ENCODE measurements at regions not wholly inside any gene's neighbourhood (a gene's known extent, or its start where the extent isn't known, plus 50 kb on each side); places are given as distances from the start of the nearest gene placed in this dataset.

GRCh38 chr2:238638100-238638981 lies 209.5 kb upstream of the TWIST2 start:
- DNase-seq: no peak

GRCh38 chr2:238638982-238639628 lies 208.8 kb upstream of the TWIST2 start:
- no peak for DNase-seq

DNA sequence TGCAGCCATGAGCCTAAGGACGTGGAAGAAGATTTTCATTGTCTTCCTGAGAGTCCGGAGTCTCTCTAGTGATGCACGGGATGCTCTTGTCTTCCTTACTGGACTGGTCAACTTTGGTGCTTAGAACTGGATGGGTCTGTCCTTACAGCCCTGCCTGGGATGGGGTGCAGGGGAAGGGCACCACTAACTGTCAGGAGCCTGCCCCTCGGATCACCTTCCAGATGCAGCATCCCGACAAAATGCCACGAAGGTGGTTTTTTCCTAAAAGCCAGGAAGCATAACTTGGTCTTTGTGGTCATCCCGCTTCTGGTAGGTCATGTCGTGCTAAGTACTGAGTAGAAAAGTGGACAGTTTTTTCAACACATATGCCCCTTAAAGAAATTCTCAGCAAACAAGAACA lies 207.4 kb upstream of the TWIST2 start:
- DNase-seq: no peak

GRCh38 chr2:238642973-238643372 lies 204.9 kb upstream of the TWIST2 start:
- DNase-seq: no peak

- no peak for DNase-seq
Measured at GRCh38 chr2:238643400-238643907, 204.4 kb upstream of the TWIST2 start.

DNA sequence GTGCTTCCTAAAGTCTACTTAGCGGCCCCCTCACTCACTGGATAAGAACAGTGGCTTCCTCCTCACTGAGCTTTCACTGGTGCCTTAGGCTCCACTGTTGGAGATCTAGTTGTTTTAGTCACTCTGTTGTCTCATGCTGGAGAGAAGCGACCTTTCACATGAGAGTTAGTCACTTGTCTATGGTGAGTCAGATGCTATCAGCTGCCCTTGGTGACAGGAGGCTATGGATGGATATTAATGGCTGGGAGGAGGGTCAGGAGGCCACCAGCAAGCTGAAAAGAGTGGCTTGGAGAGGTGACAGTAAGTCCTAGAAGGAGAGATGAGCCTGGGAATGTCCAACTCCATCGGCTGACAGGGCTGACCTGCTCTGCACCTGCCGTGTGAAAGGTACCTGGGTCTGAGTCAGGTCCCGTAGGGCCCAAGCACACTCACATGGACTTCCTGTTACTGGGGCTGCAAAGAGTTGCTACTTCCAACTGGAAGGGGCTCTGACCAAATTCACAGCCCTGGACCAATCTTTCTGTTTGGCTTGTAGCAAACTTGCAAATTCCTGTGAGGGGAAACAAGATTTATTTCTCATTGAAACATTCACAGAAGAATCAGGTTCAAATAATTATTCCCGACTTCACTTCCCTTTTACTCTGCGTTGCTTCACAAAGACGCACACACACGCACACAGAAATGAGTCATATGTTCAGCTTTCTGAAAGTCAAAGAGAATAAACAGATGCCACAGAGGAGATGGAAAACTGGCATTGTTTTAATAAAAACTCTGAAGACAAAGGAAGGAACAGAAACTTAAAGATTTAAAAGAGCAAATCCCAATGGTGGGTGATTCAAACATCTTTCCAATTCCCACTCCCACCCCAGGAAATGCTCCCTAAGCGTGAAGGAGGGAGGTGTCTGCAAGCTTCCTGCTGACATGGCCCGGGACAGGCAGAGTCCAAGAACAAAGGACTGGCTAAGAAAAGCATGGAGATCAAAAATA lies 203.5 kb upstream of the TWIST2 start:
- peak; percentile 50 for DNase-seq

DNA sequence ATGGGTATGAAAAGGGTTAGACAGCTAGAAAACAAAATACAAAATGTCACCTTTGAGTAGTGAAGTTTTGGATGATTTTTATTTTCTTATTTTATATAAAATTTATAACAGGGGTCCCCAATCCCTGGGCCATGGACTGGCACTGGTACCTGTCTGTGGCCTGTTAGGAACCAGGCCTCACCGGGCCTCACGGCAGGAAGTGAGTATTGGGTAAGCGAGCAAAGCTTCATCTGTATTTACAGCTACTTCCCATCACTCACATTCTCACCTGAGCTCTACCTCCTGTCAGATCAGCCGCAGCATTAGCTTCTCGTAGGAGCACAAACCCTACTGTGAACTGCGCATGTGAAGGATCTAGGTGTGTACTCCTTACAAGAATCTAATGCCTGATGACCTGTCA lies 202.8 kb upstream of the TWIST2 start:
- DNase-seq: no peak

GRCh38 chr2:238645716-238646115 lies 202.2 kb upstream of the TWIST2 start:
- DNase-seq: no peak

DNA sequence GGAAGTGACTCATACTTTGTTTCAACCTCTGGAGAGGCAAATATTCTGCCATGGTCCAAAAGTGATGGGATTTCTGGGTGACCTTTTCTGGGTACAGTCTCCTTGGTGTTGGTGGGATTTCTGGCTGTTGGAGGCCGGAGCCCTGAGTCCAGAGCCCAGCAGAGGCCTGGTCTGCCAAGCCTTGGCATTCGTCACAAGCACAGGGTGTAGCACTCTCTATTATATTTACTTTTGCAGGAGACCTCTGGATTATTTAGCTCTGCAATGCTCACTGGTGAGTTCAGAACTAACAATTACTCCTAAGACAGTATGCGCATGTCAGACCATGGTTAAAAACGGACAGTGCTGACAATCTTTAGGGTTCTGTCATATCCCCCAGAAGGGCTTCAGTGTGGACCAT lies 201.6 kb upstream of the TWIST2 start:
- no peak for DNase-seq

DNA sequence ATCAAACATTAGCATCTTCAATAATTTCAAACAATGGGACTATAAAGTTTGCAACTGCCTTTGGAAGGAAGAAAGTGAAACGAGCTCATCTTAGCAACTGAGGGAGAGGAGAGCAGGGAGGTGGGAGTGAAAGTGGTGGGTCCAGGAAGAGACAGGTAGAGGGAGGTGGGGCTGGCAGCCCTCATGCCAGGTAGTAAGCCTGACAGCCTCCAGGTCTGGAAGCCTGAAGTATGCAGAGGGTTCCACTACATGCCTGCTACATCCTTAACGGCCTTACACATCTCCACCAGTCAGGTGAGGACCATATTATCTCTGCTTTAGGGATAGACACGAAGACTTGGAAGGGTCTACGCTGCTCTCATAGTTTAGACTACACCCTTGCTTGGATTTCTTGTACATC lies 201.1 kb upstream of the TWIST2 start:
- DNase-seq: no peak

DNA sequence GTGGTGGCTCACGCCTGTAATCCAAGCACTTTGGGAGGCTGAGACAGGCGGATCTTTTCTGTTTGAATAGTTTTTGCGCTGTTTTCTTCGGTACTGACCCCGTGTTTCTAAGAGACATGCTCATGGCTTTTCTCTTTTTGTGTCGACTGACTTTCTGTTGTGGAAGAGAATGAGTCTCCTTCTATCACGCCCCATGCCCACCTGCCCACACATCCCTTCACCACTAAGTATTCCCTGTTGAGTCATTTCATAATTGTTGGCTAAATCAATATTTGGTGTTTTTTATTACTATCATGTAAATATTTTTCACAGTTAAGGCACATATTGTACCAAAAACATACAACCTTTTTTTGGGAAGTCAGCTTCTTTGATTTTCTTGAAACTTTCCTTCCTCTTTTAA lies 198.8 kb upstream of the TWIST2 start:
- no peak for DNase-seq

DNA sequence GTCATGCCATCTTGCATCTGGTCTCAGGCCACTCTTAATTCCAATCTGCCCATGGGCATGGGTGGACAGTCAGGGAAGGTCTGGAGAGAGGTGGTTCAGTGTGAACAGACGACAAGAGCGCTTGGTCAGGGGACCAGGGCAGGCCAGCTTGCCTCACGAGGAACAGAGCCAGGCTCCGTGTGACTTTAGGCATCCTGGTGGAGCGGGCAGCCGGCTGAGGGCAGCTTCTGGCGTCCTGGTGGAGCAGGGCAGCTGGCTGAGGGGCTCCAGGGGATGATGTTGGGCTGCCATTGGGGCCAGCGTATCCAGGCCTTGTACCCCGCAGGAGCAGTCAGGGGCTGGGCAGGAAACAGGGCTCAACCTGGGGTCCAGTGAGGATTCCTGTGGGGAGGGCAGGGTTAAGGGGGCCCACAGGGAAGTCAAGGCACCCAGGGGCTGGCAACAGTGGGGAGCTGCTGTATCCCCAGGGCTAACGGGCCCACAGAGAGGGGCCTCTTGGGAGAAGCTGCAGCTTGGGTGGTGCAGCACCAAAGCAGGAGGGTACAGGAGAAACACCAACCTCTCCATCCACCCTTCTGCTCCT lies 197.9 kb upstream of the TWIST2 start:
- DNase-seq: no peak

DNA sequence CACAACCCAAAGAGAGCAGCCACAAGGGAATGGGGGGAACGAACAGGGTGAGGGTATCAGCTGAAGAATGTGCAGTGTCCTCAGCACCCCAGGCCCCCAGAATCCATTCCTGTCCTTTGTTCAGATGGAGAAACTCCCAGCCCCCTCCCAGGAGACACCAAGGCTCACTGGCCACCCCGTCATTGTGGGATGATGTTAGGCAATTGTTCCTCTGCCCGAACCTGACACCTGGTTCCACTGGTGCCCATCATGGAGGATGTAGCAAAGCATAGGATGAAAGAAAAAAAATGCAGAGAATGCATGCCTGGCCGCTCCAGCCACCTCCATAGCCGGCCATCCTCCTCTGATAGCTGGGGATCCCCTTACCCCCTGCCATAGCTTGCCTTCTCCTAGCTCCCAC lies 197.3 kb upstream of the TWIST2 start:
- DNase-seq: no peak

- DNase-seq: no peak
Measured at GRCh38 chr2:238651306-238652052, 196.4 kb upstream of the TWIST2 start.

GRCh38 chr2:238652053-238652770 lies 195.7 kb upstream of the TWIST2 start:
- DNase-seq: no peak

DNA sequence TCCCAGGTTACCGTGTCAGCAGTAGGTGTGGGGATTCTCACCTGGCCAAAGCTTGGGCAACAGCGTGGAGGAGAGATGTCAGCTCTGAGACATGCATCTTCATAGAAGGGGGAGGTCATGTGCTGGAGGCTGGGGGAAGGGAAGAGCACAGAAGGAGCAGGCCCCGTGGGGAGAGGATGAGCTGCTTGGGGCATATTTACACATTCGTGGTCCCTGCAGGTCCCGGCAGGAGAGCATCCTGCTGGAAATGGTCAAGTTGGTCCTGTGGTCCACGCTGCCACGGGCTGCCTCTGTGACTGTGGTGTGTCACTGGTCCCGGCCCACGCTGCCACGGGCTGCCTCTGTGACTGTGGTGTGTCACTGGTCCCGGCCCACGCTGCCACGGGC lies 195.1 kb upstream of the TWIST2 start:
- no peak for DNase-seq

DNA sequence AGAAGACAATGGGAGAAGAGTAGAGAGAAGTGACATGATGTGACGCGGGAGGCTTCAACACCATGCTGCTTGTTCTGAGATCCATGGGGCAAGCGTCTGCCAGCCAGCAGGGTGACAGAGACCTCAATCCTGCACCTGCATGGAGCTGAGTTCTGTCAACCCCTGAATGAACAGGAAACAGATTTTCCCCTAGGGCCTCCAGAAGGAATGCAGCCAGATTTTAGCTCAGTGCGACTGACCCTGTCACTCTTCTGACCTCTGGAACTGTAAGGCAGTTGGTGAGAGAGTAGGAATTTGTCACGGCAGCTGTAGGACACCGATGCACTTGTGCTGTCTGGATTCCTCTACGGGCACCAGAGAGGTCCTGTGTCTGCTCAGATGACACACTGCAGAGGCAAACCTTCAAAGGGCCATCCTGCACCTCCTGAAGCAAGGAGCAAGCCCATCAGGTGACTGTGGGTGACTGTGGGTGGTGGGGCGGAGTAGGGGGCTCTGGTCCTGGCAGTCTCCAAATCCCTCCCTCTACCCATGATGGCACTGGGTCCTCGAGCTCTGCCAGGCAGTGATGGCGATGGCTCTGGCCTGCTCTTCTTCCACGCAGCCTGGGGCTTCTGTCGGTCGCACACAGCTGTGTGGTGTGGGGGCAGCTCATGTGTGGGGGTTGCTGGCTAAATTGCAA lies 194.3 kb upstream of the TWIST2 start:
- no peak for DNase-seq

DNA sequence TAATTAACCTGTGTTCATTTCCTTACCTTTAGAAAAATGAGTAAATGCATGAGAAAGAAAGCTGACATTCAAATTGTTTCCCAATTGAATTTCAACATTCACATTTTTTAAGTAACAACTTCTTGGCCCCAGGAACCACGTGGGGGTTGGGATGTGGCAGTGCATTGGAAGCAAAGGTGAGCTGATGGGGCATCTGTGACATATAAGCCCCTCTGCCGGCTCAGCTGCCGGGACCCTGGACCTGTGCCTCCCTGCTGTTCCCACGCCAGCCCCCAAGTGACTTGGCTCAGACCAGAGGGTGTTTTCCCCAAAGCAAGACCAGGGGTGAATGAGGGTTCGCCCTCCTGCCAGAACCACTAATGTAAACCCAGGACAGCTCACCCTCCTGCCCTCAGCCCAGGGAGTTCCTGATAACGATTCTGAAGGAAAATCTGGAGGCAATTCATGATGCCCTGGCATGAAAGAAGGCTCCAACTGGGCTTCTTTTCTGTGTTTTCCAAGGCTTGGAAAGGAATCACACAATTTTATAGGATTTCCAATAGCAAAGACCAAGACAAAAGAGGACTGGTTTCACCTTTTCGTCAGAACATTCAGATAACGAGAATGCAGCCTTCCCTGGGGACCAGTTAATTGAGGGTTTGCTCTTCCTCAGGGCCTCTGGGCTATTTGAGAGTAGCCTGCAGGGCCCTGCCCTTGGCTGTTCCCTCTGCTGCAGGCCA lies 193.2 kb upstream of the TWIST2 start:
- no peak for DNase-seq

- DNase-seq: no peak
Measured at GRCh38 chr2:238655198-238655860, 192.6 kb upstream of the TWIST2 start.
